HG02840 (cell line): ENCODE measurements at regions not wholly inside any gene's neighbourhood (a gene's known extent, or its start where the extent isn't known, plus 50 kb on each side); places are given as distances from the start of the nearest gene placed in this dataset.

Experiments
- ATAC-seq: cut with Tn5 transposase; IDR thresholded peaks from one replicate; pipeline ENCODE4 v1.9.1; 2021; ENCODE audit warnings: mild to moderate bottlenecking, moderate library complexity, moderate number of reproducible peaks; ENCODE audit not compliant: unreplicated experiment, low FRiP score

DNA sequence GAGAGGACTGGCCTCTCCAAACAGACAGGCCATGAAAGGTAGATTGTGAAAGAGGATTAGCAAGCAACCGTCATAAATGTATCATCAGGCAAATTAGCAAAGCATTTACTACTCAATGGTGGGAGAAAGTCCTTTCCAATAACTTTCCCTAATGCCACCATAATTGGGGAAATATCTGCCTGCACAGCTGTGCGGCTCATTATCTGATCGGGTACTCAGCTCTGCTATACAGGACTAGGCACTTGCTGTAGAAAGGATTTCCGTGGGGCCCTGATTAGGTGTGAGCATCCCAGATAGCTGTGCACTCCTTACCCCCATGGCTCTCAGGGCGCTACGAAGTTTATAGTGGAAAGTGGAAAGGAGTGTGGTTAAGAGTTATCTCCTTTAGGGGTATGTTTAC lies 309.7 kb upstream of the PLET1 start:
- no peak for ATAC-seq

DNA sequence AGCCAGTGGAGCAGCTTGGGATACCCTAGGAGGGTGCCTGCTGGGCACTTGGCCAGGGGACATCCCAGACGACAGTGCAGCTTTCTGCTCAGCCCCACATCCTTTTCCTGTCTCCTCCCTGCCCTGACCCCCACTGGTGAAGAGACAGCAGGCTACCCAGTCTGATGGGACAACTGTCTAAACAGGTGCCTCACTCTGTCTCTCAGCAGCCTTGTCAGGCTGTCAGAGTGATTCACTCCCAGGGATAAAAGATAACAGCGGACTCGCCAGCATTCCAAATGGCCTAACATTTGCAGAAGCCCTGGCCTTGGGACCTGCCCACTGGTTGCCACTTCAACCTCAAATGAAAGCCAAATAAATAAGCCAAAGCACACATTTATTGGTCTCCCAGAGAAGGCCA lies 318.6 kb upstream of the PLET1 start:
- no peak for ATAC-seq

DNA sequence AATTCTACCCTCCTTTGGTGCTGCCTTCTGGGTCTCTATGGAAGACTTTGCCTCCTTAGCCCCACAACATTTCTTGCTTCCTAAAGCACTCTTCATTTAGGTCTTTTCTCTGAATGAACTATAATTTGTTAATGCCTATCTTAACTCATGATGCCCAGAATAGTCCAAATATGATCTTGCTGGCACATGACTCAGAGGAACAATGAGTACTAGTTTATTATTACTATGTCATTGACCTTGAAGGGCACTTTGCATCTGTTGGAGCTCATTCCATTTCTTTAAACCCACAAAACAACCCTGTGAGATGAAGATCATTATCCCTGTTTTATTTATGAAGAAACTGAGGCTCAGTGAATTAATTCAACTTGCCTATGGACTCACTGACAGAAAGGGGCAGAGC lies 320.2 kb upstream of the PLET1 start:
- ATAC-seq: no peak

DNA sequence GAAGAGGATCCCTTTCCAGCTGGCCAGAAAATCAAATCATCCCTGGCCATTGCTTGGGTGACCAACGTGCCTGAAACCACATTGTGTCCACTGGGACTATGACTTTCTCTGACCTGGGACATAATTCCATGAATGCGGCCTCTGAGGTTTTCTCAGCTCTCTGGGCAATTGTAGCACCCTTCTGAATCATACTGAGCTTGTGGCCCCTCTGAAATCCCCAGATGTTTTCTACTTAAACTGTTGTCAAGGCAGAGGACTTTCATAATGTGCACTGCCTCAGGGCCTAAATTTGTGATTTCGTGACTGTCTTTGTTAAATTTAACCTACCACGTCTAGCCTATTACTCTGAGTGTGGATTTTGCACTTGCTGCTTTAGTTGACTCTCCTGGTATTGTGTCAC lies 321.1 kb upstream of the PLET1 start:
- no peak for ATAC-seq

DNA sequence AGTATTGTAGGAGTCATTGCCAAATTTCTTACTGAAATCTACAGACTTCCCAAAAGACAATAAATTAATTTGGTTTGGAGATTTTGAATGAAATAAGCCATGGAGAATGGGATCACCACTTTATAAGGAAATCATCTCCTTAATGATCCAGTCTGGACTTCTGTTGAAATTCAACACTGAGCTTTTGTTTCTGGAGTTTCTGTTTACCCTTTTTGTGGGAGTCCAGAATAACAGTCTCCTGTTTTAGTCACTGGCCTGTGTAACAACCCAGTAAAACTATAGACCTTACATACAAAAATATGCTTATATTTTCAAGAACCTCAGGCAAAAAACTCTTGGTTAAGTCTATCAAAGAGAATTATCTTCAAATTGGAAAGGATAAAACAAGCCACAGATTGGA lies 321.7 kb upstream of the PLET1 start:
- no peak for ATAC-seq

DNA sequence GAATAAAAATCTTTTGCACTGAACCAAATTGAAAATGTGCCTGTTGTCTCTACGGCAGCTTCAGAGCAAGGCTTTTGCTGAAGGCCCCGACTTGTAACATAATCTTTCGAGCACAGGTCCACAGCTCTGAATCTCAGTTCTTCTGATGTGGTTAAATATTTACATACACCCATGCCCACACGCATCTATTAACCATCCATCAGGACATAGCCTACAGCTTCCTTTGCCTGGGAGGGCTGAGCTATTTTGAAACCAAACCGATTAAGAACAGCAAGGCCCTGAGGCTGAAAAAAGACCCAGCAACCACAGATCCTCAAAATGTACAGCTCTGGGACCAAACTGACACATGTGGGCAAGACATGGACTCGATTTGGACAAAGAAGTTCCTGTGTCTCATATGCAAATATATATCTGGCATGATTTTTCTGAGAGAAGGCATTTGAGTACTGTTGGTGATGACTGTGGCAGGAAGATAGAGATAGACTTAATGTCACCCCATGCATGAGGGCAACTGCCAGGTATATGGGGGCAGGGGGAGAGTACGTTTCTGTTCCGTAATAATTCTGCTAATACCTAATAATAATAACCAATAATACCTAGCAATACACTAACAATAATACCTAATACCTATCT lies 322.7 kb upstream of the PLET1 start:
- ATAC-seq: peak; percentile 82

DNA sequence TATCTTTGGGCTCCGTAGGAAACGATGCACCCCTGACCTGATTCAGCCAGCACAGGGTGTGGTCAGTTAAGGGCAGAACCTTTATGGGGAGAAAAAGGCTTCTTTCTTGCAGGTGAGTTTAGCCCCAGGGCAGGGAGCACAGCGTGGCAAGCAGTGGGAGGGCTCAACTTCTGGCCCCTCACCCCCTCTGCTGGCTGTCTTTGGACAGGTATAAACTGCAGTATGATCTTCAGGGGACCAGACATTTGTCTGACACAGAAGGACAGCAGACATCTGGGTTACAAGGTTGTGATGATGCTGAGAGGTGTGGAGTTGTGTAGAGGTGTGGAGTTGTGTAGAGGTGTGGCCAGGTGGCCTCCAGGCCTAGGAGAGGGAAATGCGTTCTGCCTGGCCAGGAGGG lies 324.0 kb upstream of the PLET1 start:
- ATAC-seq: no peak

DNA sequence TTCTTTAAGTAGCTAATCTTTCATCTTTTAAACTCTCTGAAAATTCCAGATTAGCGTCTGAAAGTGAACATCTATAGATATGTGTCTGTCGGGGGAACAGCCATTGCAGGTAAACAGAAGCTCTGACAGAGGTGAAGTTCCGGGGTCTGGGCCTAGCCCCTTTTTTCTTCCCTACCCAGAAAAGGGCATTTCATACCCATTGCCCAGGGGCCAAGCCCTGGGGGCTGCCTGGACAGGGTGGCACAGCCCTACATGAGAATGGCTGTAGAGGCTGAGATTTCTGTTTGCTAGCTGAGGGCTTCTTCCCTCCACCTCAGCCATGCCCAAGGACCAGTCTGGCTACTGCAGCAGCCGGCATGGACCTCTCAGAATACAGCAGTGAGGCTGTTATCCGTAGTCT lies 327.0 kb upstream of the PLET1 start:
- ATAC-seq: no peak

DNA sequence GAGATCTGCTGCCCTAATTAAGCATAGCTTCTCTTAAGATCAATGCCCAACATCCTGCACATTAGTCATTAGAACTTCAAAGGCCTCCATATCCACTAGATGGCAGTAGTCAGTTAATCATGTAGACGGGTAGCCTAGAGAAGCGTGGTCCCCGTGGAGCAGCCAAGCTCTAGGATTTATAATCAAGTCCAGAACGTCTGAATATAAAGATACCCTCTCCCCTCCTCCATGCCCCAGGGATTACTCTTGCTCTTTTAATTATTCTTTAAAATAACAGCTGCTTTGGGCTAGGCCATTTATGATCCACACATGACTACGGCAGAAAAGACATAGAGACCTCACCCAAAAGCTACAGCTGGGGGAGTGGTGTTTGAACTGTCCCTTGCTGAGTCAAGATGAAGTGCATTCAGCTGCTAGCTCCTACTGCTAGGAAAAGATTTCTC lies 327.6 kb upstream of the PLET1 start:
- no peak for ATAC-seq

DNA sequence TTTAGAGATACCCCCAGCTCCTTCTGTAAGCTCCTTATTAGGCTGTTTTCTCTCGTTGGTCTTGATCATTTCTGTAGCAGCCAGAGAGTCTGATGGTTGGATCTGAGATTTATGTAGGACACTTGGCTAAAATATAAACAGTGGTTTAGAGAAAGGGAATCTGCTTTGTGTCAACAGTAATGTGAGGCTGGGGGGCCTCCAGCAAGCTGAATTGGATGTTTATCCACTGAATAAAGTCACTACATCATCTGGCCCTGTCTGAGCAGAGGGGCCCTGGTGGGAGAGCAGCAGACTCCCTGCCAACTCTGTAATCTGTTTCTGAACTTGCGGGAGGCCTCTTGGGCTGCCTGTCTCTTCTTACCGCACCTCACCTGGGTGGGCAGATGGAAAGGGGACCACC lies 328.5 kb upstream of the PLET1 start:
- ATAC-seq: no peak

DNA sequence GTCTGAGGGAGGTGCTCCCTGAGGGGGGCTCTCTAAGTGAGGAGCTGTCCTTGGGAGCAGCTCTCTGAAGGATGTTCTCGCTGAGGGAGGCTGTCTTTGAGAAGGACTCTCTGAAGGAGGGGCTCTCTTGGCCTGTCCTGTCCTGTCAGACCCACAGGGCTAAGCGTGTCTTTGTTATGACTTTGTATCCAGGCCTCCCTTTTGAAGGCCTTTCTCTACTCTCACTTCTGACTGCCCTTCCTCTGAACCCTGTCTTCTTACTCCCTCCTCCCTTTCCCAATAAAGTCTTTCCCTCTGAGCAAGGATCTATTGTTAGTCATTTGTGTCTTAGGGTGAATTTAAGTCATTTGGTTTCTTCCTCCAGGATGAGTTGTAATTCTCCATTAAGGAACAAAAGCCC lies 330.1 kb upstream of the PLET1 start:
- ATAC-seq: no peak

DNA sequence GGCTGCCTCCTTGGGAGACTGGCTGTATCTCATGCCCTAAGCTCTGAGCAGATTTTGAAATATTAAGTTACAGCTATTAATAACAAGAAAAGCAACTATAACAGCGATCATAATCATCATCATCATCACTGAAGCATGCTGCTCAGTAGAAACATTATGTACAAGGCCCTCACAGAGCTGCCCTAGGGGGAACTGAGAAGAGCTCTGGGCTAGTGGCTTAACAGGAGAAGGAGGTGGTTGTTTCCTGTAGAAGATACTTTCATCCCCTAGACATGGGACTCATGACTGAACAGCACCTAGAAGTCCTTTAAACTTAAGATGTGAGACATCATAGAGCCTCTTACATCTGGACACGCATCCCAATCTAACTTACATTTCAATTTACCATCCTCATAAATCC lies 332.8 kb upstream of the PLET1 start:
- ATAC-seq: no peak

DNA sequence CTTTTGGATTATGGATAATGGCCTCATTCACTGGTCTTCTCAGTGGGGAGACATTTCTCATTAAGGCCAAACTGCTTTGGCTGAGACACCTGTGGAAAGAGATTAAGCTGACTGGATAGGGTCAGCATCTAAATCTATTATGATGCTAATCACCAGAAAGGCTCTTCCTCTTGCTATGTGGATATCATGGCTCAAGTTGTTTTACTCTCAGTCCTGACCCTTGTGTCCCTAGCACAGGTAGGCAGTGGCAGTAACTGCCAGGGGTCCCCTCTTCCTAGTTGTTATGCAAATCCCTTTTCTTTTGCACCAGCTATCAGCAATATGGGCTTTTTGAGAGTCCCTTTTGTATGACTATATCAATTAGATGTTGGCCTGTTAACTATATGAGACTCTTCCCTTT lies 335.7 kb upstream of the PLET1 start:
- ATAC-seq: no peak

DNA sequence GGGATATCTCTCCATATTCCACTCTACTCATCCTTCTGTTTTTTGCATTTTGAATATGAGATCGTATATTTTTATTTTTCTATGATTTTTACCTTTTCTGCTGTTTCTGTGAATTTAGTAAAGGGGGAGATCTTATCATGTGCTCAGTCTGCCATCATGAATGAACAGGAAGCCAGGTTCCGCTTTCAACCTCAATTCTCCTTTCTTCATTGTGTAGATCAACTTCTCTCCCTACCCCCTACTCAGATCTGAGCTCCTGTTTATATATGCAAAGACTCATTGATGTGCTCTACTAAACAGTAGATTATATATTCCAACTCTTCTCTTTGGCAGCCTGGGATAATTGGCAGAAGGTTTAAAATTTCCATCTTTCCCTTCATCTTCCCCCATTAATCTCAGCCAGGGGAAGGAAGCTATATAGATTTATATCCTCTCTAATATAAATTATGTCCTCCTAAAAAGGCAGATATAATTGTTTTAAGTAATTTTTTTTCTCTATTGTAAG lies 336.7 kb upstream of the PLET1 start:
- ATAC-seq: no peak

DNA sequence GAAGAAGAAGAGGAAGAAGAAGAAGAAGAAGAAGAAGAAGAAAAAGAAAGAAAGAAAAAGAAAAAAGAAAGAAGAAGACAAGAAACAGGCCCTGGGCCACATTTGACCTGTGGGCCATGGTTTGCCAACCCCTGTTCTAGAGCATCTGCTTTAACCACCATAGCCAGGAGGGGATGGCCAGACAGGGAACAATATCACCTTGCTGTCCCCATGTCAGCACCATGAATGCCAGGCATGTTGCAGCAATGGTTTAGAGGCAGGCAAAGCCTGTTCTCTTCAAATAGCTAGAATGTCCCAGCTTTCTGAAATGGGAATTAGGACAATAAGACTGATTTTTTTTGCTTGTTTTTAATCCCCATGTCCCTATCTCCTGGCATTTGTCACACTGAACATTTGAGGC lies 338.6 kb upstream of the PLET1 start:
- ATAC-seq: no peak

DNA sequence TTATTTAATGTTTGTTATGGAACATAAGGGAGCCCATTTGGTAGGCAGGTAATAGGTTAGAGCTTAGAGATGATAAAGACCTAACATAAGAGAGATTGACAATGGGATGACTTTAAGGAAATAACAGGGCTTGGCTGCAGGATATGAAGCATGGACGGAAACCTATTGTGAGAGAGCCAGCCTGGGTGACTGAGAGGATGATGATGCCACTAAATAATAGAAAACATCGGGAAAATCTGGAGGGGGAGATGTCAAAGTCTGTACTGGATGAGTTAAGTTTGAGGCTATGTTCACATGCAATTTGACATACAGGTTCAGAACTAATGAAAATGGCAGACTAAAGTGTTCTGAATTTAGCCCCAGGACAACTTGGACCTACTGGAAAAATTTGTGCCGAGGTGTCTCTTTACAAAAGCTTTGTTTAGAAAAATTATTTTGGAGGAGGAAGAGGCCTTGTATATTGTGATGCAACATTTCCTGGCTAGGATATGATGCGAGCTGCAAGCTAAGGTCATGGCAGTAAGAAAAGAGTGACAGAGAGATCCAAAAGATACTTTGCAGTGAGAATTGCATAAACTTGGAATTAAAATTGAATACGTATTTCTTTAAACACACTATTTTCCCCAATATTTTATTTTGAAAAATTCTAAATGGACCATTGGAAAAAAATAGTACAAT lies 339.3 kb upstream of the PLET1 start:
- no peak for ATAC-seq

DNA sequence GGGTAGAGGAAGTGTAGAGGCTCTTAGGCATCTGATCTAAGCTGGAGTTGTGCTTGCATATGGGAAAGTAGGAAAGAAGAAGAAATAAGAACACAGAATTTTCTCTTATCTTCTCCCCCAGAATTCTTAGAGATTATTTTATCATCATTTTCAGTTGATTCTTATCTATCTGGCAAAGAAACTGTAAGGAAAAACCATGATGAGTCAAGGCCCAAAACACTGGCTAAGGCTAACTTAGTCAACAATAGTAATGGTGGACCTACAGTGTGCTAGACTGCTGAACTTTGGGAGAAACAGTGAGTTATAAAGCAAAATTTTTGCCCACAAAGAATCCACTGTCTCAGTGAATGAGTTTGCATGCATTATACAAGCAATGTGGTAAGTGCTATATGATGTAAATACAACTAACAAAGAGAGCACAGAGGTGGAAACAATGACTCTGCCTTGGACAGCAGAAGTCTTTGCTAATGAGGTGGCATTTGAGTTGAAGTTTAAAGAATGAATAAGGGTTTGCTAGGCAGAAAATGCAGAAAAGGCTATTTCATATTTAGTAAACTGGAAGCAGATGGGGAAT lies 344.5 kb upstream of the PLET1 start:
- ATAC-seq: no peak

DNA sequence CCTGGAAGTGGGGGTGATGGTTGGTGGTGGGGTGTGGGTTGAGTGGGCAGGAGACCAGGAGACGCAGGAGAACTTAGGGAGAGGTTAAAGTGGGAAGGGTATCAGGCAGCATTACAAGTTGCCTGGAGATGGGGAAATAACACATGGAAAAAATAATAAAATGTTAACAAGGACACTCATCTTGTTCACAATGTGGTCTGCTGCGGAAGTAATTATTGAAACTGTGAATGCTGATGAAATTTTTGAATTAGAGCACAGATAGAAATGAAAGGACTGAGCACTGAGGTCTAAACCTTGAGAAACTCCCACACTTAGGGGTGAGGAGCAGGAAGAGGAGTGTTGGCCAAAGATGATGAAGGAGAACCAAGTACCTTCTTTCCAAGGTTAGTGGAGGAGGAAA lies 346.0 kb upstream of the PLET1 start:
- ATAC-seq: no peak

DNA sequence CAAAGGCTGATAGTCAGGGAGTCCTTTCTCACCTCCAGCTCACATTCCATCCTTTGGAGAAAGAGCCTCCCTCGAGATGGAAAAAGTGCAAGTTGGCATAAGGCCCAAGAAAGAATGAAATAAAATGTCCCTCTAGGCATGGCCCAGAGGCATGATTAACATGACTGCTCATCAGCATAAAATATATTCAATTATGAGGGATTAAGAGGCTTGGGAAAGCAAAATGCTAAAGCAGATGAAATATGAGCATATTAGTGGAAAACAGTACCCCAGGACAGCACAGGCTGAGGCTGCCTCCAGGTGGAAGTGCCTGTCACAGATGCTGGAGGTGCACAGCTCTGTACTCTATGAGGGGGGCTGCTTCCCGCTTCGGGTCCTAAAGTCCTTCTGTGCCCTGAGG lies 347.8 kb upstream of the PLET1 start:
- ATAC-seq: no peak

DNA sequence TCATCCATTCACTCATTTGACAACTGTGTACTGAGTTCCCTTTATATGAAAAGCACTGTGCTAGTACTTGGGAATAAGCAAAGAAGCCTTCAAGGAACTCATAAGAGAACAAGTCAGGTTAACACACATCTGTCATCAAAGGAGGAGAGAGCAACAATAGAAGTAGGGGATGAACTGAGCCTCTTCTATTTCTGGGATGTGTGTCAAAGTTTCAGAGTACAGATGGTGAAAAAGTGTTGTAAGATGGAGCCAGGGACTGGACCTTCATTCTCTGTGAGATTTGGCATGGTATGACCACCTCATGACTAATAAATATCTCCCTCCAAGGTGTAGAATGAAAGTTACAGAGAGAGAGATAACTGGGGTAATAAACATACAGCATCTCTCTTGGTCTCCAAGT lies 349.8 kb upstream of the PLET1 start:
- ATAC-seq: no peak

DNA sequence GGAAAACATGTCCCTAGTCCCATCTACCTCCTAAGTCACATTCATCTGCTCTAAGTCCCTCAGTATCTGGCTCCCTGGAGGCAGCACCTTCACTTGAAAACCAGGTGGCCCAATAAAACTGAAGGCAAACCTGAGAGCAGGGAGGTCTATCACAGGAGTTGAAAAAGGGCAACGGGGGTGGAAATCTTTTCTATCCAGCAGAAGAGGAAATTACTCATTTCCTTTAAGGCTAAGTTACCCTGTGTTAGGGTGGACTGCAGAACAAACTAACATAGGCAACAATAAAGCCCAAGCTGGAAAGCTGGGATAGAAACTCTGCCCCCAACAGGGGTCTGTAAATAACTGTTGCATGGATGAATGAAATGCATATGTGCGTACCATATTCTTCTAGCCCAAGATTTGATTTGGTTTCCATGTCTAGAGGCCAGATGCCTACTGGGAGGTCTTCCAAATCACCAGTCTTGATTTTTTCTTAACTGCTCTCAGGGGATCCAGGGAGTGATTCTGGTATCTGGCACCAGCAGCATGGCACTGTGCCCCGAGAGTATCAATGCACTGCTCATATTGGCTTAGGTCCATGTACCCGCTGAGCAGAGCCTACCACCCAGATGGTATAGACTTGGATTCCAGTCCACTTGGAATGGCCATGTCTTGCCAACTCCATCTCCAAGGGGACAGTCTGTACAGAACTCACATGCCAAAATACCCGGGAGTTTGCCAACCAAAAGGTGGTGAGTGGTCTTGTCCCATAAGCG lies 350.0 kb upstream of the NCAM1 start:
- ATAC-seq: no peak
